ENCODE measurements at regions not wholly inside any gene's neighbourhood (a gene's known extent, or its start where the extent isn't known, plus 50 kb on each side); places are given as distances from the start of the nearest gene placed in this dataset.

GRCh38 chr1:98393719-98394118 is 267.8 kb upstream of the SNX7 start:
- DNase-seq: no peak
- Histone ChIP-seq H3K4me3 (ENCODE audit: insufficient read depth, low read depth, low read length) (no peak overlapping the region), H3K36me3 (replicated peaks; ENCODE audit: control insufficient read depth, insufficient read depth, low read length) (no peaks in the 10 kb centered on the region), H3K27me3 (ENCODE audit: control insufficient read depth, insufficient read depth, low read length) (no peaks in the 10 kb centered on the region)

GRCh38 chr1:98391175-98391574 is 270.3 kb upstream of the SNX7 start:
- Histone ChIP-seq H3K4me3 (ENCODE audit: insufficient read depth, low read depth, low read length) (no peak overlapping the region), H3K36me3 (replicated peaks; ENCODE audit: control insufficient read depth, insufficient read depth, low read length) (no peaks in the 10 kb centered on the region), H3K27me3 (ENCODE audit: control insufficient read depth, insufficient read depth, low read length) (no peaks in the 10 kb centered on the region)
- DNase-seq: no peak

GRCh38 chr1:98389809-98390208 is 271.7 kb upstream of the SNX7 start:
- DNase-seq: no peak
- H3K27me3 ChIP-seq (ENCODE audit: control insufficient read depth, insufficient read depth, low read length): no peaks in the 10 kb centered on the region
- no peaks in the 10 kb centered on the region for H3K36me3 ChIP-seq (replicated peaks; ENCODE audit: control insufficient read depth, insufficient read depth, low read length)
- no peak overlapping the region for H3K4me3 ChIP-seq (ENCODE audit: insufficient read depth, low read depth, low read length)

- Histone ChIP-seq H3K4me3 (ENCODE audit: insufficient read depth, low read depth, low read length) (no peak overlapping the region), H3K27me3 (ENCODE audit: control insufficient read depth, insufficient read depth, low read length) (no peaks in the 10 kb centered on the region), H3K36me3 (replicated peaks; ENCODE audit: control insufficient read depth, insufficient read depth, low read length) (no peaks in the 10 kb centered on the region)
- no peak for DNase-seq
These were observed 273.1 kb upstream of the SNX7 start for GRCh38 chr1:98388441-98388840.

GRCh38 chr1:98387701-98388100 is 273.8 kb upstream of the SNX7 start:
- no peaks in the 10 kb centered on the region for H3K27me3 ChIP-seq (ENCODE audit: control insufficient read depth, insufficient read depth, low read length)
- DNase-seq: no peak
- no peaks in the 10 kb centered on the region for H3K36me3 ChIP-seq (replicated peaks; ENCODE audit: control insufficient read depth, insufficient read depth, low read length)
- H3K4me3 ChIP-seq (ENCODE audit: insufficient read depth, low read depth, low read length): no peak overlapping the region

- Histone ChIP-seq H3K4me3 (ENCODE audit: insufficient read depth, low read depth, low read length) (no peak overlapping the region), H3K27me3 (ENCODE audit: control insufficient read depth, insufficient read depth, low read length) (no peaks in the 10 kb centered on the region), H3K36me3 (replicated peaks; ENCODE audit: control insufficient read depth, insufficient read depth, low read length) (no peaks in the 10 kb centered on the region)
- DNase-seq: no peak
These were observed 274.7 kb upstream of the SNX7 start for GRCh38 chr1:98386675-98387440.

- H3K36me3 ChIP-seq (replicated peaks; ENCODE audit: control insufficient read depth, insufficient read depth, low read length): no peaks in the 10 kb centered on the region
- DNase-seq: no peak
- H3K4me3 ChIP-seq (ENCODE audit: insufficient read depth, low read depth, low read length): no peak overlapping the region
- H3K27me3 ChIP-seq (ENCODE audit: control insufficient read depth, insufficient read depth, low read length): no peaks in the 10 kb centered on the region
These were observed 275.9 kb upstream of the SNX7 start for GRCh38 chr1:98385652-98386051.

- Histone ChIP-seq H3K27me3 (ENCODE audit: control insufficient read depth, insufficient read depth, low read length) (no peaks in the 10 kb centered on the region), H3K36me3 (replicated peaks; ENCODE audit: control insufficient read depth, insufficient read depth, low read length) (no peaks in the 10 kb centered on the region), H3K4me3 (ENCODE audit: insufficient read depth, low read depth, low read length) (no peak overlapping the region)
- no peak for DNase-seq
These were observed 276.9 kb upstream of the SNX7 start for GRCh38 chr1:98384461-98385141.

- H3K36me3 ChIP-seq (replicated peaks; ENCODE audit: control insufficient read depth, insufficient read depth, low read length): no peaks in the 10 kb centered on the region
- no peaks in the 10 kb centered on the region for H3K27me3 ChIP-seq (ENCODE audit: control insufficient read depth, insufficient read depth, low read length)
- no peak for DNase-seq
- no peak overlapping the region for H3K4me3 ChIP-seq (ENCODE audit: insufficient read depth, low read depth, low read length)
These were observed 278.4 kb upstream of the SNX7 start for GRCh38 chr1:98382986-98383740.

GRCh38 chr1:98382586-98382985 is 278.9 kb upstream of the SNX7 start:
- DNase-seq: no peak
- Histone ChIP-seq H3K27me3 (ENCODE audit: control insufficient read depth, insufficient read depth, low read length) (no peaks in the 10 kb centered on the region), H3K36me3 (replicated peaks; ENCODE audit: control insufficient read depth, insufficient read depth, low read length) (no peaks in the 10 kb centered on the region), H3K4me3 (ENCODE audit: insufficient read depth, low read depth, low read length) (no peak overlapping the region)

- no peak for DNase-seq
These were observed 287.4 kb upstream of the SNX7 start for GRCh38 chr1:98374098-98374497.

GRCh38 chr1:98373056-98373455 is 288.5 kb upstream of the SNX7 start:
- H3K27me3 ChIP-seq (ENCODE audit: control insufficient read depth, insufficient read depth, low read length): no peaks in the 10 kb centered on the region
- no peak for DNase-seq
- no peak overlapping the region for H3K4me3 ChIP-seq (ENCODE audit: insufficient read depth, low read depth, low read length)
- H3K36me3 ChIP-seq (replicated peaks; ENCODE audit: control insufficient read depth, insufficient read depth, low read length): no peaks in the 10 kb centered on the region

More at GRCh38 chr1:98374098-98374497, 287.4 kb upstream of the SNX7 start:
- no peak overlapping the region for H3K4me3 ChIP-seq (ENCODE audit: insufficient read depth, low read depth, low read length)
- H3K36me3 ChIP-seq (replicated peaks; ENCODE audit: control insufficient read depth, insufficient read depth, low read length): no peaks in the 10 kb centered on the region
- H3K27me3 ChIP-seq (ENCODE audit: control insufficient read depth, insufficient read depth, low read length): no peaks in the 10 kb centered on the region

GRCh38 chr1:98371764-98372163 is 289.8 kb upstream of the SNX7 start:
- Histone ChIP-seq H3K36me3 (replicated peaks; ENCODE audit: control insufficient read depth, insufficient read depth, low read length) (no peaks in the 10 kb centered on the region), H3K27me3 (ENCODE audit: control insufficient read depth, insufficient read depth, low read length) (no peaks in the 10 kb centered on the region), H3K4me3 (ENCODE audit: insufficient read depth, low read depth, low read length) (no peak overlapping the region)
- DNase-seq: no peak

GRCh38 chr1:98369463-98369862 is 292.1 kb upstream of the SNX7 start:
- Histone ChIP-seq H3K36me3 (replicated peaks; ENCODE audit: control insufficient read depth, insufficient read depth, low read length) (no peaks in the 10 kb centered on the region), H3K27me3 (ENCODE audit: control insufficient read depth, insufficient read depth, low read length) (no peaks in the 10 kb centered on the region), H3K4me3 (ENCODE audit: insufficient read depth, low read depth, low read length) (no peak overlapping the region)
- no peak for DNase-seq

GRCh38 chr1:98368995-98369394 is 292.5 kb upstream of the SNX7 start:
- Histone ChIP-seq H3K36me3 (replicated peaks; ENCODE audit: control insufficient read depth, insufficient read depth, low read length) (no peaks in the 10 kb centered on the region), H3K4me3 (ENCODE audit: insufficient read depth, low read depth, low read length) (no peak overlapping the region)

More at GRCh38 chr1:98368995-98369394, 292.5 kb upstream of the SNX7 start:
- no peaks in the 10 kb centered on the region for H3K27me3 ChIP-seq (ENCODE audit: control insufficient read depth, insufficient read depth, low read length)
- DNase-seq: no peak
